ENCODE measurements at regions not wholly inside any gene's neighbourhood (a gene's known extent, or its start where the extent isn't known, plus 50 kb on each side); places are given as distances from the start of the nearest gene placed in this dataset.
A peak's percentile ranks its signal among the peaks of the same experiment; 100 is the strongest.

GRCh38 chr2:106948540-106948939 lies 62.6 kb upstream of the ST6GAL2 start:
- Mint-ChIP-seq H3K27ac (no peak overlapping the region), H3K36me3 (no peaks in the 10 kb centered on the region), H3K9me3 (peaks cover 10% of the 10 kb centered on the region), H3K27me3 (ENCODE audit: low read depth) (no peaks in the 10 kb centered on the region), H3K4me3 (no peak overlapping the region), H3K4me1 (0 out of 2 replicates have a peak, but pooled peaks cover 3% of the 10 kb centered on the region)
- ATAC-seq (no peak), DNase-seq (ENCODE audit: low spot score) (no peak)
- ChIA-PET POLR2A (no interaction called here), CTCF (no interaction called here)
- TF ChIP-seq ZNF281 (CRISPR knock-in tag; IDR thresholded peaks at IDR 0.05) (no peak), NFATC4 (CRISPR knock-in tag; IDR thresholded peaks at IDR 0.05) (no peak), ZNF138 (CRISPR knock-in tag; conservative IDR thresholded peaks at IDR 0.05) (no peak)

- POLR2A ChIA-PET: no interaction called here
- DNase-seq (ENCODE audit: low spot score): no peak
These were observed 67.3 kb upstream of the ST6GAL2 start for GRCh38 chr2:106953236-106953635.

GRCh38 chr2:106953779-106954178 lies 67.8 kb upstream of the ST6GAL2 start:
- H3K27ac Mint-ChIP-seq: no peak overlapping the region
- H3K9me3 Mint-ChIP-seq: peaks cover 10% of the 10 kb centered on the region
- no peak for TF ChIP-seq FOXP1 (CRISPR knock-in tag; IDR thresholded peaks at IDR 0.05; ENCODE audit: borderline replicate concordance)
- H3K4me3 Mint-ChIP-seq: no peak overlapping the region
- DNase-seq (ENCODE audit: low spot score) (no peak), ATAC-seq (peak; percentile 47)
- POLR2A ChIA-PET: no interaction called here
- H3K36me3 Mint-ChIP-seq: no peaks in the 10 kb centered on the region
- peaks cover 4% of the 10 kb centered on the region for H3K4me1 Mint-ChIP-seq
- CTCF ChIA-PET: no interaction called here
- no peaks in the 10 kb centered on the region; the same call in 1 of the 2 replicates for H3K27me3 Mint-ChIP-seq (ENCODE audit: low read depth)

More at GRCh38 chr2:106953236-106953635, 67.3 kb upstream of the ST6GAL2 start:
- Mint-ChIP-seq H3K4me3 (no peak overlapping the region), H3K27ac (no peak overlapping the region), H3K27me3 (ENCODE audit: low read depth) (no peaks in the 10 kb centered on the region; the same call in 1 of the 2 replicates), H3K36me3 (no peaks in the 10 kb centered on the region), H3K4me1 (peaks cover 4% of the 10 kb centered on the region), H3K9me3 (peaks cover 10% of the 10 kb centered on the region)
- CTCF ChIA-PET: no interaction called here
- ATAC-seq: no peak
- TF ChIP-seq ZNF232 (CRISPR knock-in tag; IDR thresholded peaks at IDR 0.05) (no peak), SMAD3 (CRISPR knock-in tag; IDR thresholded peaks at IDR 0.05; ENCODE audit: borderline replicate concordance) (no peak), MAX (CRISPR knock-in tag; IDR thresholded peaks at IDR 0.05) (no peak)

GRCh38 chr2:106954304-106954703 lies 68.3 kb upstream of the ST6GAL2 start:
- Mint-ChIP-seq H3K4me3 (no peak overlapping the region), H3K36me3 (no peaks in the 10 kb centered on the region), H3K9me3 (peaks cover 10% of the 10 kb centered on the region), H3K4me1 (peaks cover 4% of the 10 kb centered on the region), H3K27me3 (ENCODE audit: low read depth) (no peaks in the 10 kb centered on the region; the same call in 1 of the 2 replicates), H3K27ac (no peak overlapping the region)
- ATAC-seq (no peak), DNase-seq (ENCODE audit: low spot score) (no peak)
- POLR2A ChIA-PET: no interaction called here
- CTCF ChIA-PET: no interaction called here
- TF ChIP-seq KAT7 (CRISPR knock-in tag; IDR thresholded peaks at IDR 0.05; ENCODE audit: borderline replicate concordance) (no peak), HMGA2 (CRISPR knock-in tag; IDR thresholded peaks at IDR 0.05) (no peak)

- Mint-ChIP-seq H3K9me3 (no peaks in the 10 kb centered on the region), H3K27me3 (ENCODE audit: low read depth) (no peaks in the 10 kb centered on the region; the same call in 1 of the 2 replicates), H3K36me3 (no peaks in the 10 kb centered on the region), H3K4me3 (no peak overlapping the region), H3K4me1 (peaks cover 6% of the 10 kb centered on the region), H3K27ac (no peak overlapping the region)
- ATAC-seq (no peak), DNase-seq (ENCODE audit: low spot score) (no peak)
- ChIA-PET CTCF (no interaction called here), POLR2A (no interaction called here)
- TF ChIP-seq TP53 (CRISPR knock-in tag; IDR thresholded peaks at IDR 0.05): no peak
- TF ChIP-seq PRRX2 (CRISPR knock-in tag; IDR thresholded peaks at IDR 0.05): no peak
- no peak for TF ChIP-seq NFATC4 (CRISPR knock-in tag; IDR thresholded peaks at IDR 0.05)
These were observed 70.4 kb upstream of the ST6GAL2 start for GRCh38 chr2:106956416-106956815.

GRCh38 chr2:106956879-106957278 lies 70.9 kb upstream of the ST6GAL2 start:
- Mint-ChIP-seq H3K36me3 (no peaks in the 10 kb centered on the region), H3K4me1 (peaks cover 6% of the 10 kb centered on the region), H3K27ac (no peak overlapping the region), H3K4me3 (no peak overlapping the region), H3K27me3 (ENCODE audit: low read depth) (no peaks in the 10 kb centered on the region; the same call in 1 of the 2 replicates), H3K9me3 (no peaks in the 10 kb centered on the region)
- ATAC-seq: peak; percentile 34; the same call in 1 of the 2 replicates
- no peak for DNase-seq (ENCODE audit: low spot score)
- POLR2A ChIA-PET: no interaction called here
- CTCF ChIA-PET: no interaction called here
- no peak for TF ChIP-seq STAT6 (CRISPR knock-in tag; conservative IDR thresholded peaks at IDR 0.05; ENCODE audit: low read depth)
- no peak for TF ChIP-seq ZNF219 (CRISPR knock-in tag; IDR thresholded peaks at IDR 0.05; ENCODE audit: borderline replicate concordance)
- no peak for TF ChIP-seq TCF7 (CRISPR knock-in tag; IDR thresholded peaks at IDR 0.05; ENCODE audit: low read depth)
- no peak for TF ChIP-seq CDX4 (CRISPR knock-in tag; IDR thresholded peaks at IDR 0.05; ENCODE audit: borderline replicate concordance)
- no peak for TF ChIP-seq CREB1 (CRISPR knock-in tag; IDR thresholded peaks at IDR 0.05)
- TF ChIP-seq USF2 (CRISPR knock-in tag; IDR thresholded peaks at IDR 0.05): no peak
- no peak for TF ChIP-seq ZNF232 (CRISPR knock-in tag; IDR thresholded peaks at IDR 0.05)
